Effector CD4-positive, alpha-beta T cell (primary cell): ENCODE measurements at regions not wholly inside any gene's neighbourhood (a gene's known extent, or its start where the extent isn't known, plus 50 kb on each side); places are given as distances from the start of the nearest gene placed in this dataset.

Experiments
- DNase-seq: peaks from one replicate; pipeline ENCODE4 v3.0.0-alpha.2; 2020

GRCh38 chr3:31254483-31254882, 278.2 kb upstream of the STT3B start:
- no peak for DNase-seq

GRCh38 chr3:31255007-31255581, 277.6 kb upstream of the STT3B start:
- DNase-seq: no peak

- no peak for DNase-seq
Observed at GRCh38 chr3:31262201-31262600, 270.5 kb upstream of the STT3B start.

GRCh38 chr3:31263897-31264296, 268.8 kb upstream of the STT3B start:
- no peak for DNase-seq

- DNase-seq: no peak
Observed at GRCh38 chr3:31265646-31266428, 266.9 kb upstream of the STT3B start.

GRCh38 chr3:31268868-31269267, 263.9 kb upstream of the STT3B start:
- DNase-seq: no peak

GRCh38 chr3:31270010-31270409, 262.7 kb upstream of the STT3B start:
- DNase-seq: no peak

GRCh38 chr3:31274326-31275024, 258.2 kb upstream of the STT3B start:
- DNase-seq: no peak

- no peak for DNase-seq
Observed at GRCh38 chr3:31275038-31275572, 257.6 kb upstream of the STT3B start.

GRCh38 chr3:31275583-31275982, 257.1 kb upstream of the STT3B start:
- no peak for DNase-seq

GRCh38 chr3:31277582-31277981, 255.1 kb upstream of the STT3B start:
- no peak for DNase-seq

- no peak for DNase-seq
Observed at GRCh38 chr3:31278532-31278931, 254.2 kb upstream of the STT3B start.

- DNase-seq: no peak
Observed at GRCh38 chr3:31284776-31285175, 247.9 kb upstream of the STT3B start.

GRCh38 chr3:31285833-31286486, 246.8 kb upstream of the STT3B start:
- DNase-seq: no peak

- DNase-seq: no peak
Observed at GRCh38 chr3:31288224-31288623, 244.5 kb upstream of the STT3B start.

- DNase-seq: no peak
Observed at GRCh38 chr3:31288641-31289100, 244.1 kb upstream of the STT3B start.

GRCh38 chr3:31289584-31289983, 243.1 kb upstream of the STT3B start:
- DNase-seq: no peak

- no peak for DNase-seq
Observed at GRCh38 chr3:31290046-31290445, 242.7 kb upstream of the STT3B start.

- DNase-seq: no peak
Observed at GRCh38 chr3:31291818-31292217, 240.9 kb upstream of the STT3B start.

GRCh38 chr3:31294430-31295149, 238.1 kb upstream of the STT3B start:
- DNase-seq: no peak

GRCh38 chr3:31295150-31295765, 237.5 kb upstream of the STT3B start:
- DNase-seq: no peak

GRCh38 chr3:31297726-31298298, 234.9 kb upstream of the STT3B start:
- no peak for DNase-seq
